NCI-H2196 treated with DMSO at 0.1 percent for 48 hours (cell line): ENCODE measurements at regions not wholly inside any gene's neighbourhood (a gene's known extent, or its start where the extent isn't known, plus 50 kb on each side); places are given as distances from the start of the nearest gene placed in this dataset.

Experiments used
- DNase-seq: peaks from one replicate; lab custom pipeline; 2025; ENCODE audit not compliant: unreplicated experiment; lab: John Stamatoyannopoulos, UW

GRCh38 chr7:55690-56248 lies 136.6 kb upstream of the FAM20C start:
- DNase-seq: no peak

DNA sequence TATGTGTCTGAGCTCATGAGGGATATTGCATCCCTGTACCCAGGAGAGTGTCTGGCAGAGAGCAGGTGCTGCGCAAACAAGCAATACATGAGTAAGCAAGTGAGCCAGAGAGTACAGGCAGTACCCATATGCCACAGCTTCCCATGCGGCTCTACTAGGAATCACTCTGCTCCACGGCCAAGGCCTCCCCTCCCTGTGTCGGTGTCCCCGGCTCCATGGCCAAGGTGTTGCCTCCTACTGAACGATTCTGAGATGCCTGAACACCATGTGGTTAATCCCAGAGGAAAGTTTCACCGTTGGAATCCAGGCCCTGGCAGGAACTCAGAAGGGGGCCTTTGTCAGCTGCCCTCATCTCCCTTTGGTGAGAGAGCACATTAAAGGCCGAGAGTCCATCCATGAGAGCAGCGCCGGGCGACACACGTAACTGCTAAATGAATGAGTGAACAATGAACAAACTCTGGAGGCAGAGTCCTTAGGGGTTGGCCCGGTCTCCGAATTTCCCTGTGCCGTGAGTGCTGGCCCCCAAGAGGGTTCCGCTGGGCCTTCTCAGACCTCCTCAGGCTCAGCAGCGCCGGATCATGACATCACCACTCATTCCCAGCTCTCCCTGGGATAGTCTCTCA lies 136.0 kb upstream of the FAM20C start:
- DNase-seq: no peak

DNA sequence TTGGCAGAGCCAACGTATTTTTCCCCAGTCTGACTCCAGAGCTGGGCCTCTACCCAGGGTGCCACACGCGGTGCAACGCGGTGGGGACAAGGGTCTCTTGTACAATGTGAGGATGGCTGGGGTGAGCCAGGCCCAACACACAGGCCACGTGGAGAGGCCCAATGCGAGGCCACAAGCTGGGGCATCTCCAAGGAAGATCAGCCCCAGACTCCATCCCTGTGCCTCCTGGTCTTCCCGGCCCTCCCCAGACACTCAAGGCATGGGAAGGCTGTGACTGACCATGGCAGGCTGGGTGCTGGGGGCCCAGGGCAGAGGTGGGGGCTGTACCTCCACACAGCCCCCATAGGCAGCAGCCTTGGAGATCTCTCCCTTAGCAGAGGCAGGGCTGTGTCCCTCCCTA lies 135.3 kb upstream of the FAM20C start:
- no peak for DNase-seq

DNA sequence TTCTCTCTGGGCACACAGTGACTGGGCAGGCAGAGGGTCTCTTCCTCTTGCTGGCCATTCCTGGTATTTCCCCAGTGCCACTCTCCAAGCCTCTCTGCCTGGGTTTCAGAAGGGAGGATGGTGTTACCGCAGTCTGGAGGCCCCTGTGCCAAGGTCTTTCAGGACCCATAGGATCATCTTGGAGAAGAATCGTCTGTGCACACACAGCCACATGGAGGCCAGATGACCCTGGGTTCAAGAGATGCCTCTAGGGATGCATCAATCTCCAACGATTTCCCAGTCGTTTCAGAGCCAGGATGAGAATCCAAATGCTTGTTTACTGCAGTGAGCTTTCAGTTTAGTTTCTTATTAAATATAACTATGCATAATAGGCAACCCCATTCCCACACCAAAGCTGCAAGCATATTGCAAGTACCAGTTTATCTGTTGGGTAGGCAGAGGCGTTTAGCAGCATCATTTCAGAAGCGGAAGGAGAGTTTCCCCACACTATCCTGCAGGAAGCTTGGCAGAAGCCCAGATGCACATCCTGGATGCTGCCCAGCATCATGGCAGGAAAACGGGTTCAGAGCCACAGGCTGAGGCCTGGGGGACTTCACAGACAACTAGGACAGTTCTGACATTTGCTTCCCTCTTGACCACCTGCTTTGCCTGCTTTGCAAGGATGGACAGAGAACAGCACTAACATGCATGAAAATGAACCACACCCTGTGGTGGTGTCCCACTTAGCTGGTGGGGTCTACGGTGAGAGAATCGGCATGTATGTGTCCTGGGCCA lies 134.7 kb upstream of the FAM20C start:
- no peak for DNase-seq

GRCh38 chr7:58316-58715 lies 134.1 kb upstream of the FAM20C start:
- no peak for DNase-seq

GRCh38 chr7:59079-60016 lies 133.0 kb upstream of the FAM20C start:
- no peak for DNase-seq

DNA sequence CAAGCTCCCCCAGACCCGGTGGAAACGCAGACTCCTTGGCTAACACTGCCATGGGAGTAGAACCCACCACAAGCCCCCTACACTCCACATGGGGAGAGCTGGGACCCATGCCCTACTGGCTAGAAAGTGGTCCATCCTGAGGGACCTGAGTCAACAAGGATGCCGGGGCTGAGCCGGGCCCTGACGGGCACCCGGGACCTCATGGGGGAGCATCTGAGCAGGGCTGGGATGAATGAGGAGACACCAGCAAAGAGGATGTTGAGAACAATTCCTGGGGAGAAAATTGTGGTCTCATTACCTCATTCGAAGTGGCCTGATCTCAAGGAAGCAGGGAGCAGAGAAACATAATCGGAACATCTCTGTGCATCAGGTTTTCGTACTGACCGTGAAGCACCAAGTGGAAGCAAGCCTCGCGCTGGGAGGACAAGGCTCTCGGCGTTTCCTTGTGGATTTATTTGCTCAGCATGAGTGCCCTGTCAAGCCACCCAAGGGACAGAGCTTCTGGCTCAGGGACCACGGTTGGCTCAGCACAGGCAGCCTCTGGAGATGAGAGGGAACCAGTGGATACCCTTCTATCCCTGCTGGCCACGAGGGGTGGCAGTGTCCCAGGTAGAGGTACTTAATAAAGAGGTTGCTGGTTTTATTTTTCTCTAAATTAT lies 132.2 kb upstream of the FAM20C start:
- no peak for DNase-seq

- DNase-seq: no peak
These were observed 131.7 kb upstream of the FAM20C start for GRCh38 chr7:60706-61105.

- DNase-seq: no peak
These were observed 131.3 kb upstream of the FAM20C start for GRCh38 chr7:61111-61510.

- DNase-seq: no peak
These were observed 130.6 kb upstream of the FAM20C start for GRCh38 chr7:61576-62360.

DNA sequence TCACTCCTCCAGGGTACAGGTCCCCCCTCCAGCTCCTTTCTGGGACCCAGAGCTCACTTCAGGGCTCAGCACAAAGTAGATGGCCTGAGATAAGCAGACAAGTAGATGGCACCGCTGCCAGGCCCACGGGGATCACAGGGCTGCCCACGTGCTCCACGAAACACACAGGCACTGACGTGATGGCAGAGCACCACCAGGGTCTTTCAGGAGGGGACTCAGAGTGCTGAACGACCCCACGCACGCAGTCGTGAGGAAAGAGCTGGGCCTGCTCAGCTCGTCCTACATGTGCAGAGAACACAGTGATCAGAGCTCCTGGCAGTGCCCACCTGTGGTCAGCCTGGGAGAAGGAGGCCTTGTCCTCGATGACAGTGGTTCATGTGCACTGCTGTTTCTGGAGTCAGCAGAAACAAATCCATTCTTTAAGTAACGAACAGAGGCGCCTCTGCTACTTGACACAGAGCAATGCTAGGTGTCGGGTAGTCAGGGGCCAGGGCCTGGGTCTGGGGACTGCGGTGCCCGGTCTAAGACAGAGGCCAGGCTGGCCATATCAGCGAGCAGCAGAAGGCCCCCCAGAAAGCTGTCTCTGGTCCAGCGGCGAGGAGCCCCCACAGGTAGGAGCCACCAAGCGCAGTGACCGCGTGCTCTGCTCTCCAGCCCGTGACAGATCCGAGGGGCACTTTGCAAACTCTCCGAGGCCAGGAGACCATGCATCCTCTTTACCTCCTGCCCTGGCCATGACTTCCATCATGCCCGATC lies 129.8 kb upstream of the FAM20C start:
- DNase-seq: no peak

GRCh38 chr7:63117-63480 lies 129.3 kb upstream of the FAM20C start:
- DNase-seq: no peak

DNA sequence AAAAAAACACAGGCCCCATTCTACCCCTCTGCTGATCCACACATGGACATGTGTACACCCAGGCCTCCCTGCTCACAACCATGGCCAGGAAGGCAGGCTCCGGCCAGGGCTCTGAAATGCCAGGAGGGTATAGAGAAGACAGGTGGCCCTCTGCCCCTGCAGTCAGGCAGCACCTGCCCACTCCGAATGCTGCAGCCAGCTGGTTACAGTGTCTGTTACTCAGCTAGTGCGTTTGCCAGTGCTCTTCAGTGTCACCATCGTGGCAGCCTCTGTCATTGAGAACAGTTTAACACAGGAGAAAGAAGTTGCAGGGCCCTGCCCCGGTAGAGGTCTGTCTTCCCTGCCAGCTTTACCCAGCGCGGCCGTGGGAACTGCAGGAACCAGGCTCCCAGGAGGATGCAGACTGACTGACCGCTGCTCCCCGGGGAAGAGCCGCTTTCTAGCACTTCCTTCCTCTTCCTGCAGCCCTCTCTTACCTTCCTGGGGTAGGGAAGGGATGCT lies 128.8 kb upstream of the FAM20C start:
- no peak for DNase-seq

- peak; percentile 7 for DNase-seq
These were observed 128.1 kb upstream of the FAM20C start for GRCh38 chr7:64098-64915.

DNA sequence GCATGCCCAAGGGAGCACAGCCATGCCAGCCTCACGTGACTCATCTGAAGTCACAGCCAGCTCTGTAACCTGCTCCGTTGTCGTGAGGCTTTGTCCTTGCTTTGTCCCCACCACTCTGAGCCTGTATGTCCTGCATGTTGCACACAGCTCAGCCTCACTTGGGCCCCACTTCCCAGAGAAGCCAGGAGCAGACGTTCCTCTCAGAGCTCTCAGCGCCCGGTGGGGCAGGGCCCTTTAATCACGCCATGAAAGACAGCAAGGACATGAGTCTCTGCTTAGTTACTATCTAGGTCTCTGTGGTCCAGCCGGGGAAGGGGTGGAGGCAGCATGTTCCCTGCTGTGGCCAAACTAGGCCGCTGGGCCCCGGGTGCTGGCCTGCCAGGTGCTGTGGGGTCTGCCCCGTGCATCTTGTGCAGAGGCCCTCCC lies 127.4 kb upstream of the FAM20C start:
- no peak for DNase-seq

GRCh38 chr7:65554-65953 lies 126.8 kb upstream of the FAM20C start:
- DNase-seq: no peak

- DNase-seq: no peak
These were observed 126.1 kb upstream of the FAM20C start for GRCh38 chr7:66296-66695.

- no peak for DNase-seq
These were observed 125.6 kb upstream of the FAM20C start for GRCh38 chr7:66741-67140.
